ENCODE measurements at regions not wholly inside any gene's neighbourhood (a gene's known extent, or its start where the extent isn't known, plus 50 kb on each side); places are given as distances from the start of the nearest gene placed in this dataset.
A peak's percentile ranks its signal among the peaks of the same experiment; 100 is the strongest.
"Not testable (repeated sequence)": the region's sequence is repeated elsewhere in the genome, so short reads cannot be mapped to it uniquely, and the experiment has no call there.

GRCh38 chr13:94901070-94901469, 188.7 kb upstream of the SOX21 start:
- no peak for DNase-seq

- no peak for DNase-seq
Measured at GRCh38 chr13:94896719-94897317, 184.5 kb upstream of the SOX21 start.

GRCh38 chr13:94896238-94896637, 183.9 kb upstream of the SOX21 start:
- DNase-seq: no peak

- no peak for DNase-seq
Measured at GRCh38 chr13:94886191-94886590, 173.8 kb upstream of the SOX21 start.

- no peak for DNase-seq
Measured at GRCh38 chr13:94880463-94880862, 168.1 kb upstream of the SOX21 start.

DNA sequence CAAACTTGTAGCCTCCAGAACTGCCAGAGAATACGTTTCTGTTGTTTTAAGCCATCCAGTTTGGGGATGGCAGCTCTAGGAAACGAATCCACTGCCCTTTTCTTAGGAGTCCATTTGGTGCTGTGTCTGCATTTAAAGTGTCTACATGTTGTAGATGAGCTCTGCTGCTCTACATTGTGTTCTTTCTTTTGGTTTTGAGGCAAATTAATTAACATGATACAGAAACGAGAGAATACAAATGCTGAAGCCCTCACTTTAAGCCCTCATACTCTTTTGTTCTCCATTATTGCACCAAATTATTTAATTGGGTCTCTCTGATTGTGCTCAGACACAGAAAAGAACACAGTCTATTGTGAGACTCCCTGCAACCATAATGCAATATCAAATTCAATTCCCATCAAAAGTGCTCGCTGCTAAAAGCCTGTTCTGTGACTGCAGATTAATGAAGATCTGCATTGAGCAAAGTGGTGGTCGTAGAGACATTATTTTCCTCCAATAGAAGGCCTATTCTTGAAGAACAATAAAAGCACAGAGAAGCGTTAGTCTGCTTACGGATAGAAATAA, 166.3 kb upstream of the SOX21 start:
- DNase-seq: peak; percentile 86

DNA sequence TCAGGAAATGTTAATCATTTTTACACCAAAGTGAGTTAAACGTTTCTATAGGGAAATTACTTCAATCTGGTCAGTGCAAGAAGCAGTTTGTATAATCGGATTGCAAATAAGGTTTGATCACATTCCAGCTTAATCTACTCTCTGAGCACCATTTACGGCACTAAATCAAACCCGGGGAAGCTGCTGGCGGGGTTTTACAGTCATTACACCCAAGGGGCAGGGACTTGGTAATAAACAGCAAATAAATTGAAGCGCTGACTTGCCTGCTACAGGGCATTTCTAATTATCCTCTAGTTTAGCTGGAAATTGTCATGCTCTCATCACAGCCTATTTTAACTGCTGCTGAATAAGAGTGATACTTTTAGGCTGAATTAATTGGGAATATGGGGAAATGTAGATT, 152.1 kb upstream of the SOX21 start:
- no peak for DNase-seq

GRCh38 chr13:94860981-94861407, 148.6 kb upstream of the SOX21 start:
- no peak for DNase-seq

GRCh38 chr13:94859811-94860210, 147.5 kb upstream of the SOX21 start:
- DNase-seq: no peak

DNA sequence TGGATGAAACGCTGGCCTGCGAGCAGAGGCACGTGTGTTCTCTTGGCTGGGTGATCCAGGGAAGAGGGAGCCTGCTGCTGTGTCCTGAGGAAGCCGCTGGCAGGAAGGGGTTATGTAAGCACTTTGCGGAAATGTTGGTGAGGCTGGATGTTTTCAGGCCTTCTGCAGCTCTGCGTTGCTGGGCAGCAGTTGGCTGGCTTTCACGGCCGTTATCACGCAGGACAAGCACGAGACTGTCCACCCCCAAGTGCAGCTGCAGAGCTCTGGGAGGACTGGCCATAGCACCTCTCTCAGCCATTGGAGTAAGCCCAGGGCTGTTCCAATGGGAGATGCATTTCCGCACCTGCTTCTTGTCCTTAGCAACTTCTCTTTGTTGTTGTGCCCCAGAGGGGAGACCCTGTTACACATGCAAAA, 146.9 kb upstream of the SOX21 start:
- no peak for DNase-seq

DNA sequence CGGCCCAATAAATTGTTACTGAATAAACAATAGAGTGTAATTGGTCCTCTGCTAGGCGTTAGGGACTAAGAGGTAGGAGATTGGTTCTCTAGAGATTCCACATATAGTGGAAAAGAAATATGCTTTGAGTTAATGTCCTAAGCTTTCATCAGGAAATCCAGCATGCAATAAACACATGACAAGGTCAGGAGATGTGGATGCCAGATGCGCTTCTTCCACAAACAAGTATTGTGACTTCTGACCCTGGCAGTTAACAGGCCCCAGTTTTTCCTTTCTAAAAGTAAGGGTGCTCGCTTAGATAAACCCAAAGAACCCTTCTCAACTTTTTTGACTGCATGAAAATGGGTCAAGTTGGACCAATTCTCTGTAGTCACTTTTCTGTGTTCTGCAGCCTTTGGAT, 146.5 kb upstream of the SOX21 start:
- no peak for DNase-seq

DNA sequence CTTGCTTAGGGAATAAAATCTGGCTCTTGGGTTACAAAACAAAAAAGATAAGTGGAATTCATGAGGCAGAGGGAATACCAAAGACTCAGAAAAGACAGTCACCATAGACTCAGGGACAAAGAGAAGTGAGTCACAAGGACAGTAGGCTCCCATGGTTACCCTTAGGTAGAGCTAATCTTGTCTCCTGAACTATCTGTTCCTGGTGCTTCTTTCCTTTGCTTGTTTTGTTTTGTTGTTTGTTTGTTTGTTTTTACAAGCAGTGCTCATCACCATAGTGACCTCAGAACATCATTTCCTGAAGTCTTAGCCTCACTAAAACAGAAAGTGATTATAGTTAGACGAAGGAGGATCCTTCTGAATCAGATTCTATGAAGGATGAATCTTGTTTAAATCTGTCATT, 142.3 kb upstream of the SOX21 start:
- DNase-seq: no peak

DNA sequence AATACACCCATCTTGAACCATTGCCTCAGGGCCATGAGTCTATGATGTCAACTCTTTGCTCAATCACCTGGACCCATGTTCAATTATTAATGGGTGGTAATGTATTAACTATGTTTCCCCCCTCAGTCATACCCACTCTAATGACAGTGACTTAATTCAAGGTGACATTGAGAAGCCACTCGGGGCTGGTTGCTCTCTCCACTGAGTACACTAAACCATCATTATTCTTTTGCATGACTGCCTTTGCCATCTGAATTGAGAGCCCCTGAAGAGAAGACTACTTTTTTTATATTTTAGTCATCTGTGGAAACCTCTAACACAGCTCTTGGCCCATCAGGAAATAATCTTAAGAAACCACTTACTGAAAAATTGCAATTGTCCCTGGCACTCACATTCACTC, 139.2 kb upstream of the SOX21 start:
- no peak for DNase-seq

GRCh38 chr13:94849254-94849653, 136.9 kb upstream of the SOX21 start:
- no peak for DNase-seq

DNA sequence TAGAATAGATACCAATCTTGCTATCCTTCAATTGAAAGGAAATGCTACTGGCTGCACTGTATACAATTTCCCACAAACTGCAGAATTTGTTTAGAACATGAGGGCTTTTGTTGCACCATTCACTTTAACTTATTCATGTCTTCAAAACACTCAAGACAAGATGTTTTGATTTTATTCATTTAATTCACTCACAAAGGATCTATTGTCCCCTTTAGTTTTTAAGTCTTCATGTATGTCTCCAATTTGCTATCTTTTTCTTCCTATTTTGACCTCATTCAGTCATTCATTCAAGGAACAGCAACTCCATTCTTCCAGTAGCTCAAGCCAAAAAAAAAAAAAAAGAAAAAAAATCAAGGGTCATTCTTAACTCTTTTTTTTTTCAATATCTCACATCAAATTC, 130.6 kb upstream of the SOX21 start:
- DNase-seq: no peak

- DNase-seq: not testable (repeated sequence)
Measured at GRCh38 chr13:94837056-94837455, 124.7 kb upstream of the SOX21 start.

DNA sequence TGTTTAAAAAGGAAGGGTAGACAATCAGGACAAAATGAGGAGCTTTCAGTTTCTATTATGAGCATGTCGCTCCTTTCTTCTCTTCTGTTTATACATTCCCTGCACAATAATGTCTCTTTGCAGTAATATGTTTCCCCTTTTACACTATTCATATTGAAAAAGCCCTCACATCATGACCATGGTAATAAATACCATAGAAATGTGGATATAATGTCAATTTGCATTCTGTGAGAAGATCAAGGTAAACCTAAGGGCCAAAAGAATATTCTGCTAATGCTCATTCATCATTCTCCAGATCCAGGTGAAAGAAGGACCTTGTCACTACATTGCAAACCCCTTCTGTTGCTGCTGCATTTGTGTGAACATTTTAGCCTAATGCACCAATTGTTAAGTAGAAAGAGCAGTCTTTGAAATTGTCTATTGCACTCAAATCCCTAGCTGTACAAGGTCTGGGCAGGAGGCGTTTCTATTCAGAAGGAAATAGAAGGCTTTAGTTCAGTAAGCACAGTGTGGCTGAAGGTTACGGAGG, 117.6 kb upstream of the SOX21 start:
- no peak for DNase-seq

DNA sequence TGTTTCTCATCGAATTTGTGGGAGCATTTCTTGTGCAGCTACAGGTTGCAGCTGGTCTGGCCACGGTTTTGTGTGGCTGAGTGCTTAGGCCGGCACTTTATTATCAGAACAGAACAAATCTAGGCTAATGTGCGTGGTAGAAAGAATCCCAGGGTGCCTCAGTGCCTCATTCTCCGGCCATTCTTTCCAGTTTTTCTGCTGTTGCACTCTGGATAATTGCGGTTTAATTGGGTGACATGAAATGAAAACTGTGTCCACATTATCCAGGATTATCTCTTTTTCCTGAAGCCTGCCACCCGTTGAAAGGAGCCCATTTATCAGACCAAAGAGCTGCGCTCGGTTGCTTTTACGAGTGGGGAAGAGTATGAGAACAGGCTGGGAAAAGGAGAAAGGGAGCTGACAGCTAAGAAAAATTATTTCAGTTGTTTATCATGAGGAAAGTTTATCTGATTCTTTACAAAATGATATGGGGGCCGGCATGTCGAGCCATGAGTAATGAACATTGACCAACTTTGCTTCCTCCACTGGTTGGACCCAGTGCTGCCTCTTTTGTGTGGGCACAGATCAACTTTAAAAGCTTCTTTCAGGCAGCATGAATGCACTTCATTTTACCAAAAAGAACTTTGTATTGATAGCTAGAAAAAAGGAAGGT, 117.0 kb upstream of the SOX21 start:
- no peak for DNase-seq

GRCh38 chr13:94827566-94827965, 115.2 kb upstream of the SOX21 start:
- DNase-seq: peak; percentile 45

GRCh38 chr13:94825507-94825906, 113.2 kb upstream of the SOX21 start:
- no peak for DNase-seq

- no peak for DNase-seq
Measured at GRCh38 chr13:94824601-94825000, 112.3 kb upstream of the SOX21 start.

DNA sequence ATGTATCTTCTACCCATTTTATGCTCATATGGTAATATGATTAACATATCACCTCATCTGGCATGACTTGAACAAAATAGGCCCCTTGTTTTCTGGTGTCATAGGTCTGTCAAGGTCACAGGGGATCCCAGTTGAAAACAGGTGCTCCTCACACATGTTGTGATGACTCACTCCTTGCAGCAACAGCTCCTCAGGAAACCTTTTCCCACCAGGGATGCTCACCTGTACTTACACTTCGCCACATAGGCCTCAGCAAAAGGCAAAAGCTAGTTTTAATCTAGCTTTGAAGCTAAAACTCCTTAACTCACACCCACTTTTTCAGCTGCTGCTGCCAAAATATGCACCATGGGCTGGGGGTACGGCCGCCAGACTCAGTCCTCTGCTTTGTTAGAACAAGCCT, 110.0 kb upstream of the SOX21 start:
- no peak for DNase-seq

- no peak for DNase-seq
Measured at GRCh38 chr13:94816256-94816655, 103.9 kb upstream of the SOX21 start.

DNA sequence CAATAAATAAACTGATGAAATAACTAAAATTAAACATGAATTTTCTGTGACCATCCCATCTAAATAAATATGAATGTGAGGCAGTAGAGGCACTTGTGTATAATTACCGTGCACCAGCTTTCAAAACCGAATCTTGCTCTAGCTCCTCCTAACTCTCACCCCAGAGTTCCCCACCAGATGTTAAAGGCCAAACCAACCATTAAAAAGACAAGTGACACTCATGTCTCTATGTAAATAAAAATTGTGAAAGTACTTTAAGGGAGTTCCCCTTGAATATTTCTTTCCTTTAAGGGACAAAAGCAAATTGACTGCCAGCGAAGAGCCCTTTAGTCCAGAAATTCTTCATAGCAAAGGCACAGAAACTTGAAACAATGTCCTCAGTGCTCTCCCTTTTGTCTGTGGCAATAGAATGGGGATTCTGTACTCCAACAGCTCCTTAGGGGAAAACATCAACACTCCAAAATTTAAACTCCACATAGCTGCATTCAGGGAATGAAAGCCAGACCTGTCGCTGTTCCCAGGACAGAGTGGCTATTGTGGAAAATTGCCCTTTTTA, 101.7 kb upstream of the SOX21 start:
- no peak for DNase-seq
